ENCODE measurements at regions not wholly inside any gene's neighbourhood (a gene's known extent, or its start where the extent isn't known, plus 50 kb on each side); places are given as distances from the start of the nearest gene placed in this dataset.
A peak's percentile ranks its signal among the peaks of the same experiment; 100 is the strongest.

GRCh38 chr5:103358305-103358995, 99.9 kb downstream of the MACIR start:
- Histone ChIP-seq H3K36me3 (ENCODE audit: control insufficient read depth in 2 of 2, extremely low read depth in 1 of 2, insufficient read depth in 2 of 2, low read length in 2 of 2) (no peaks in the 10 kb centered on the region), H2AFZ (ENCODE audit: low read depth, low read length) (peak overlapping the region; percentile 76), H3K9me1 (replicated peaks; ENCODE audit: control insufficient read depth, extremely low read depth, insufficient read depth, low read length) (no peaks in the 10 kb centered on the region), H4K20me1 (replicated peaks; ENCODE audit: control insufficient read depth, extremely low read depth, insufficient read depth, low read length) (no peaks in the 10 kb centered on the region), H3K4me2 (ENCODE audit: insufficient read depth, low read length) (peak overlapping the region; percentile 85), H3K4me3 (replicated peaks in 1 of 3; ENCODE audit: insufficient read depth in 1 of 3, low read depth in 1 of 3, low read length in 3 of 3) (peak overlapping the region in 1 of 3 experiments; percentile 33), H3K9me3 (replicated peaks; ENCODE audit: control insufficient read depth, insufficient read depth, low read length) (no peaks in the 10 kb centered on the region), H3K9ac (replicated peaks; ENCODE audit: extremely low read depth, insufficient read depth, low read length) (no peak overlapping the region), H3K79me2 (ENCODE audit: control insufficient read depth, insufficient read depth, low read length) (no peaks in the 10 kb centered on the region), H3K27me3 (ENCODE audit: control insufficient read depth in 2 of 2, insufficient read depth in 2 of 2, low read length in 2 of 2) (no peaks in the 10 kb centered on the region), H3K4me1 (ENCODE audit: control insufficient read depth, extremely low read depth, insufficient read depth, low read length) (peaks cover 17% of the 10 kb centered on the region), H3K27ac (ENCODE audit: insufficient read depth, low read depth, low read length) (peak overlapping the region; percentile 73)
- FAIRE-seq, result peak; percentile 64
- ChIA-PET POLR2A (no interaction called here), CTCF (interaction anchor here (1.2 to 3.1 kb wide), 7 partner anchors 14 to 134 kb away, joined by 3 to 14 read pairs (median 4); partner anchors contain the start of gene MACIR)
- intact Hi-C loops (cut with micrococcal nuclease) (loop anchor here (2.0 to 5.0 kb wide), 2 partner anchors 100 to 109 kb away; partner anchors contain the start of gene MACIR), dilution Hi-C loops (cut with MboI; ENCODE audit: extremely low pct_ligation_motif_present, low sequenced_read_pairs) (no loop called here)
- TF ChIP-seq FOS (IDR thresholded peaks at IDR 0.05; ENCODE audit: borderline replicate concordance, insufficient read depth, low read length) (no peak), GATA2 (IDR thresholded peaks at IDR 0.05; ENCODE audit: insufficient read depth, insufficient read length, low read depth, low read length) (peak; percentile 58)
- BruUV-seq (replicated peaks), result no TSS peak
- peak; percentile 65 for DNase-seq (ENCODE audit: low read depth, low spot score)

GRCh38 chr5:103357636-103358035, 99.1 kb downstream of the MACIR start:
- FAIRE-seq, result no peak
- Histone ChIP-seq H3K27me3 (ENCODE audit: control insufficient read depth in 2 of 2, insufficient read depth in 2 of 2, low read length in 2 of 2) (no peaks in the 10 kb centered on the region), H3K9me3 (replicated peaks; ENCODE audit: control insufficient read depth, insufficient read depth, low read length) (no peaks in the 10 kb centered on the region), H4K20me1 (replicated peaks; ENCODE audit: control insufficient read depth, extremely low read depth, insufficient read depth, low read length) (no peaks in the 10 kb centered on the region), H3K4me1 (ENCODE audit: control insufficient read depth, extremely low read depth, insufficient read depth, low read length) (peaks cover 17% of the 10 kb centered on the region), H3K79me2 (ENCODE audit: control insufficient read depth, insufficient read depth, low read length) (no peaks in the 10 kb centered on the region), H3K27ac (ENCODE audit: insufficient read depth, low read depth, low read length) (peak overlapping the region; percentile 73), H3K36me3 (ENCODE audit: control insufficient read depth in 2 of 2, extremely low read depth in 1 of 2, insufficient read depth in 2 of 2, low read length in 2 of 2) (no peaks in the 10 kb centered on the region), H3K4me3 (replicated peaks in 1 of 3; ENCODE audit: insufficient read depth in 1 of 3, low read depth in 1 of 3, low read length in 3 of 3) (peak overlapping the region in 1 of 3 experiments; percentile 13), H3K9ac (replicated peaks; ENCODE audit: extremely low read depth, insufficient read depth, low read length) (no peak overlapping the region), H3K9me1 (replicated peaks; ENCODE audit: control insufficient read depth, extremely low read depth, insufficient read depth, low read length) (no peaks in the 10 kb centered on the region), H3K4me2 (ENCODE audit: insufficient read depth, low read length) (peak overlapping the region; percentile 85), H2AFZ (ENCODE audit: low read depth, low read length) (no peak overlapping the region)
- intact Hi-C loops (cut with micrococcal nuclease) (loop anchor here (2.0 to 5.0 kb wide), 2 partner anchors 99 to 110 kb away; partner anchors contain the start of gene MACIR), dilution Hi-C loops (cut with MboI; ENCODE audit: extremely low pct_ligation_motif_present, low sequenced_read_pairs) (no loop called here)
- no TSS peak for BruUV-seq (replicated peaks)
- DNase-seq (ENCODE audit: low read depth, low spot score), result no peak
- ChIA-PET POLR2A (no interaction called here), CTCF (interaction anchor here (1.2 to 3.1 kb wide), 5 partner anchors 17 to 133 kb away, joined by 3 to 14 read pairs (median 4); partner anchors contain the start of gene MACIR)
- TF ChIP-seq MYC (IDR thresholded peaks at IDR 0.05; ENCODE audit: low read depth, low read length) (no peak), POLR2AphosphoS5 (IDR thresholded peaks at IDR 0.05; ENCODE audit: insufficient read depth, low read depth, low read length) (no peak), GATA2 (IDR thresholded peaks at IDR 0.05; ENCODE audit: insufficient read depth, insufficient read length, low read depth, low read length) (no peak), POLR2A (IDR thresholded peaks at IDR 0.05; ENCODE audit: low read depth, low read length) (no peak), JUN (IDR thresholded peaks at IDR 0.05; ENCODE audit: borderline replicate concordance, insufficient read depth, insufficient read length, low read depth) (no peak), EZH2 (IDR thresholded peaks at IDR 0.05; ENCODE audit: borderline replicate concordance, low read depth, low read length, severe bottlenecking) (no peak), CTCF (IDR thresholded peaks at IDR 0.05; ENCODE audit: extremely low read depth in 1 of 2, insufficient read depth in 1 of 2, low read depth in 1 of 2, low read length in 2 of 2) (no peak), FOS (IDR thresholded peaks at IDR 0.05; ENCODE audit: borderline replicate concordance, insufficient read depth, low read length) (no peak)
- TF ChIP-seq, protein P1, sequence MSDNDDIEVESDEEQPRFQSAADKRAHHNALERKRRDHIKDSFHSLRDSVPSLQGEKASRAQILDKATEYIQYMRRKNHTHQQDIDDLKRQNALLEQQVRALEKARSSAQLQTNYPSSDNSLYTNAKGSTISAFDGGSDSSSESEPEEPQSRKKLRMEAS (IDR thresholded peaks at IDR 0.05; ENCODE audit: insufficient read depth, insufficient read length), result no peak

Data from endothelial cell of umbilical vein (primary cell).